ENCODE measurements at regions not wholly inside any gene's neighbourhood (a gene's known extent, or its start where the extent isn't known, plus 50 kb on each side); places are given as distances from the start of the nearest gene placed in this dataset.

DNA sequence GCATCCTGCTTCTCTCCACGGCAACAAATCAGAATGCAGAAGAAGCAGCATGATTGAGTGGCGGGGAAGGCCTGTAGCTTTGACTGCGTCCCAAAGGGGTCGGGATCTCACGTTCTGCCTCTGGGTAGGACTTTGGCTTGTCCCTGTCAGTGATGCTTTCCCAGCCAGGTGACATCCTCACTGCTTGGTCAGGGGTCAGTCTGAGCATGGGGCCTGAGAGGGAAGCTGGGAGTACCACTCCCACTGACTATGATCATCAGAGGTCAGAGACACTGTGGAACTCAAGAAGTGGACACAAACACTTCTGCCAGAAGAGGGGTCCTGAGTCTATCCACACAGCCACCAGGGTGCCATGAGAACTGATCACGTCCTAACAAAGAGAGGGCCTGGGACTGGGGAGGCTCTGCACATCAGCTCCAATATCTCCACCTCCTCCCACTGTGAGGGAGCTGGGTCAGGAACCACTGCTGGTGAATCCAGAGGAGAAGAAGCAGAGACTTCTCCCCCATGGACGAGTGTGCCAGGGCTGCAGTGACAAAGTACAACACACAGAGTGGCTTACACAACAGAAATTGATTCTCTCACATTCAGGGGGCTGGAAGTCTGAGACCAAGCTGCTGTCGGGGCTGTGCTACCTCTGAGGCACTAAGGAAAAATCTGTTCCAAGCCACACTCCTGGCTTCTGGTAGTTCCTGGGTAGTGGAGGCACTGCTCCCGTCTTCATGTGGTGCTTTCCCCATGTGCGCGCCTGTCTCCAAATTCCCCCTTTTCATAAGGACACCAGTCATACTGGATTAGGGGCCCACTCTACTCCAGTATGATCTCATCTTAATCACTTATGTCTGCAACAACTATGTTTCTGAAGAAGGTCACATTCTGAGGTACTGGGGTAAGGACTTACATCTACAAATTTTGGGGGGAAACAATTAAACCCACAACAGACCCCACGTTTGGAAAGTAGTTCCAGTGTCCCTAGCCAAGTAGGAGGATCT is 131.1 kb downstream of the CYP26A1 start:
- WGBS, 2 donors, result 78 to 83% methylated on average over 12 of the region's 12 CpGs
- no peaks in the 10 kb centered on the region for H3K27me3 ChIP-seq
- H3K4me1 ChIP-seq, result no peaks in the 10 kb centered on the region
- no peak for TF ChIP-seq EP300 (IDR thresholded peaks at IDR 0.05)
- TF ChIP-seq POLR2A (IDR thresholded peaks at IDR 0.05), result no peak
- TF ChIP-seq, protein P1, sequence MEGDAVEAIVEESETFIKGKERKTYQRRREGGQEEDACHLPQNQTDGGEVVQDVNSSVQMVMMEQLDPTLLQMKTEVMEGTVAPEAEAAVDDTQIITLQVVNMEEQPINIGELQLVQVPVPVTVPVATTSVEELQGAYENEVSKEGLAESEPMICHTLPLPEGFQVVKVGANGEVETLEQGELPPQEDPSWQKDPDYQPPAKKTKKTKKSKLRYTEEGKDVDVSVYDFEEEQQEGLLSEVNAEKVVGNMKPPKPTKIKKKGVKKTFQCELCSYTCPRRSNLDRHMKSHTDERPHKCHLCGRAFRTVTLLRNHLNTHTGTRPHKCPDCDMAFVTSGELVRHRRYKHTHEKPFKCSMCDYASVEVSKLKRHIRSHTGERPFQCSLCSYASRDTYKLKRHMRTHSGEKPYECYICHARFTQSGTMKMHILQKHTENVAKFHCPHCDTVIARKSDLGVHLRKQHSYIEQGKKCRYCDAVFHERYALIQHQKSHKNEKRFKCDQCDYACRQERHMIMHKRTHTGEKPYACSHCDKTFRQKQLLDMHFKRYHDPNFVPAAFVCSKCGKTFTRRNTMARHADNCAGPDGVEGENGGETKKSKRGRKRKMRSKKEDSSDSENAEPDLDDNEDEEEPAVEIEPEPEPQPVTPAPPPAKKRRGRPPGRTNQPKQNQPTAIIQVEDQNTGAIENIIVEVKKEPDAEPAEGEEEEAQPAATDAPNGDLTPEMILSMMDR (IDR thresholded peaks at IDR 0.05), result no peak
- no peaks in the 10 kb centered on the region for H3K9me3 ChIP-seq
- no peak overlapping the region for H3K4me3 ChIP-seq
- no peak overlapping the region for H3K27ac ChIP-seq
- no peaks in the 10 kb centered on the region for H3K36me3 ChIP-seq
- no peak for DNase-seq (ENCODE audit: low spot score in 2 of 2)

DNA sequence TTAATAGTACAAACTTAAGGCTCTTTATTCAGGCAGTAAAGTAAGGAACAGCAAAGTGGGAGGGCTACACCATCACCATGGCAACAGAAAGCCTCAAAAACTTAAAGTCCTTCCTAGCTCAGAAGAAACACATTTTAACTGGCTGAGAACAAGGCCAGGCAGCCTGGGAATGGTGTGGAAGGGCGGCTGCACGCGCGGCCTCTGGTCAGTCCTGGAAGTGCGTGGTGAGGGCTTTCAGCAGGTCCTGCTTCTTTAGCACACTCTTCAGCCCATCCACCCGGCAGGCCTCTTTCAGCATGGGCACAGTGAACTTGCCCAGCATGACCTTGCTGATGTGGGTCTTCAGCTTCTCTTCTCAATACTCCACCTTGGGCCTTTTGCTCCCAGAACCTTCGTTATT is 133.0 kb downstream of the CYP26A1 start:
- H3K4me3 ChIP-seq, result no peak overlapping the region
- H3K27me3 ChIP-seq, result no peaks in the 10 kb centered on the region
- H3K4me1 ChIP-seq, result no peaks in the 10 kb centered on the region
- 73% methylated on average over 7 of the region's 7 CpGs for WGBS, 2 donors
- no peaks in the 10 kb centered on the region for H3K36me3 ChIP-seq
- TF ChIP-seq, protein P1 (IDR thresholded peaks at IDR 0.05), result no peak
- TF ChIP-seq POLR2A (IDR thresholded peaks at IDR 0.05), result no peak
- no peak for TF ChIP-seq EP300 (IDR thresholded peaks at IDR 0.05)
- H3K27ac ChIP-seq, result no peak overlapping the region
- DNase-seq (ENCODE audit: low spot score in 2 of 2), result no peak
- no peaks in the 10 kb centered on the region for H3K9me3 ChIP-seq

DNA sequence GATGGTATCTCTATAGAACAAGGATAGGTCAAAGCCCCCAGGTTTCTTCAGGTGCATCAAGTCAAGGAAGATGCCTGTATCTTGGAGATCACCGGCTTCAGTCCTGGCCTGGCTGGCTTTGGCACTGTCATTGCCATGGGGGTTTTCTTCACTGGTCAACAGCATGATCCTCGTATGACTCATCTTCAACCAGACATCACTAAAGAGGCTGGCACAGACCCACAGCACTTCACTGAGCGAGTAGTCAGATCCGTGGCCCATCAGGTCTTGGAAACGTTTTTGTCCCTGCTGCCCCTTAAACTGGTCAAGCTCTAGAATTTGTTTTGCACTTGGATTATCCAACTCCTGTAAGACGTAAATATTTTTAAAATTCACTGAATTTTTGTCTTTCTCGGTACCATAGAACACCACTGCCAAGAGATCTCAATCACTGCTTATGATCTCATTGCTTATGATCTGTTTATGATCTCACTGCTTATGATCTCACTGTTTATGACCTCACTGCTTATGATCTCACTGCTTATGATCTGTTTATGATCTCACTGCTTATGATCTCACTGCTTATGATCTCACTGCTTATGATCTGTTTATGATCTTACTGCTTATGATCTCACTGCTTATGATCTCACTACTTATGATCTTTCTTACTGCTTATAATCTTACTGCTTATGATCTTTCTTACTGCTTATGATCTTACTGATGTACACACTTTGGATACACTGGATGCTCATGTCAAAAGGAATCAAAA is 135.2 kb downstream of the CYP26A1 start:
- WGBS, 2 donors, result 86 to 87% methylated on average over 7 of the region's 7 CpGs
- TF ChIP-seq POLR2A (IDR thresholded peaks at IDR 0.05), result no peak
- TF ChIP-seq, protein P1 (IDR thresholded peaks at IDR 0.05), result no peak
- TF ChIP-seq EP300 (IDR thresholded peaks at IDR 0.05), result no peak
- H3K4me3 ChIP-seq, result no peak overlapping the region

DNA sequence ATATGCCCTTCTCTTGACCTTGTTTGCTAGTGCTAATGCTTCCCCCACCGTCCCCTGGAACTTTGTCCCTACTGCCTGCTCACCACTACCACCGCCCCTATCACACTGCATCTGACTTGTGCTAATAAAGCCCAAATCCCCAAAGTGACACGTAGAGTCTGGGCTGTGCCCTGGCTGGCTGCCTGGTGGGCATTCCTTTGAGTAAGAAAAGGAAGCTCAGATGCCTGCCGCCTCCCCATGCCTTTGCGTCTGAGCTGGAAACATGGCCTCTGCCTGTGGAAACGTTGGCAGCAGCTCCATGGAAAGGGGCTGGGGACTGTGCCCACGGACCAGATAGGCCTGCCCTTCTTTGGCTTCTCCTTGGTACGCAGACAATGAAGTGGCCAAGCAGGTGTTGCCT is 138.3 kb downstream of the CYP26A1 start:
- no peaks in the 10 kb centered on the region for H3K9me3 ChIP-seq
- no peak for DNase-seq (ENCODE audit: low spot score in 2 of 2)
- 50 to 55% methylated on average over 8 of the region's 8 CpGs for WGBS, 2 donors
- H3K4me1 ChIP-seq, result no peaks in the 10 kb centered on the region
- no peak overlapping the region for H3K27ac ChIP-seq
- no peaks in the 10 kb centered on the region for H3K27me3 ChIP-seq
- H3K4me3 ChIP-seq, result no peak overlapping the region
- TF ChIP-seq POLR2A (IDR thresholded peaks at IDR 0.05), result no peak
- no peak for TF ChIP-seq EP300 (IDR thresholded peaks at IDR 0.05)
- TF ChIP-seq, protein P1 (IDR thresholded peaks at IDR 0.05), result no peak
- H3K36me3 ChIP-seq, result no peaks in the 10 kb centered on the region

More for the DNA sequence above, 135.2 kb downstream of the CYP26A1 start:
- Histone ChIP-seq H3K27ac (no peak overlapping the region), H3K27me3 (no peaks in the 10 kb centered on the region), H3K9me3 (no peaks in the 10 kb centered on the region), H3K4me1 (no peaks in the 10 kb centered on the region), H3K36me3 (no peaks in the 10 kb centered on the region)
- DNase-seq (ENCODE audit: low spot score in 2 of 2), result no peak

DNA sequence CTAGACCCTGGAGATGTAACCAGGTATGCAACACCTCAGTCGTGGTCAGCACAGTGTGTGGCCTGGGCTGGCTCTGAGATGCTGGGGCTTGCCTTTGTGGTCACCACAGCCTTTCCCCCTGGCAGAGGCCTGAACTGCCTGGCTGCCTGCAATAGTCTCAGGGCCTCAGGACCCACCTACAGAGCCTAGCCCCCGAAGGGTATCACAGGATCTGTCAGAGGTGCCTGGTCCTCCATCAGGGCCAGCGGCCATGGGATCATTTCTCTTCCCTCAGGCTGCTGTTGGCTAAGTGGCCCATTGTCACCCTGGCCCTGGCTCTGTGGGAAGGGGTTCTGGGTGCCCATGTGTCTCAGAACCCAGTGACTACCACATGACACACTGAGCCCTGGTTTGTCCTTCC is 141.6 kb downstream of the CYP26A1 start:
- WGBS, 2 donors, result 79 to 92% methylated on average over 2 to 3 of the region's 3 CpGs
- Histone ChIP-seq H3K4me1 (no peaks in the 10 kb centered on the region), H3K27me3 (no peaks in the 10 kb centered on the region), H3K4me3 (no peak overlapping the region), H3K9me3 (no peaks in the 10 kb centered on the region), H3K36me3 (no peaks in the 10 kb centered on the region), H3K27ac (no peak overlapping the region)
- TF ChIP-seq POLR2A (IDR thresholded peaks at IDR 0.05), result no peak
- no peak for TF ChIP-seq EP300 (IDR thresholded peaks at IDR 0.05)
- TF ChIP-seq, protein P1 (IDR thresholded peaks at IDR 0.05), result no peak
- DNase-seq (ENCODE audit: low spot score in 2 of 2), result no peak

All from tibial nerve (tissue), 4 donors.